ENCODE measurements at regions not wholly inside any gene's neighbourhood (a gene's known extent, or its start where the extent isn't known, plus 50 kb on each side); places are given as distances from the start of the nearest gene placed in this dataset.

DNA sequence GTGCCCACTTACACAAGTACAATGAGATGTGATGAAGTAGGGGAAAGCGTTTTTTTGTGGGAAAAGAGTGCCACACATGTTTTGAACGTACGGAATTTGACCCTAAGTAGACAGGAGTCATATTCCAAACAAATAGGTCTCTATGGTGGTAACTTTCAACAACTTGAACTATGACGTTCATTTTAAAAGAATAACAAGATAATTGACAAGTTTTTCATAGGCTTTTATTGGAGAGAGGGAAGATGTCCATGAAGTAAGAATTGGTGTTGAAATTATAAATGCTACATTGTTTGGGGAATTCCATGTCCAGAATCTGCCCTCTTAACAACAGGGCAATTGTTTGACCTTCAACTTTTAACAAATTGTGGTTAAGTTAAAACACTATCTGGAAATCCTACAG lies 126.5 kb downstream of the GASK1B start:
- TF ChIP-seq, protein P1, sequence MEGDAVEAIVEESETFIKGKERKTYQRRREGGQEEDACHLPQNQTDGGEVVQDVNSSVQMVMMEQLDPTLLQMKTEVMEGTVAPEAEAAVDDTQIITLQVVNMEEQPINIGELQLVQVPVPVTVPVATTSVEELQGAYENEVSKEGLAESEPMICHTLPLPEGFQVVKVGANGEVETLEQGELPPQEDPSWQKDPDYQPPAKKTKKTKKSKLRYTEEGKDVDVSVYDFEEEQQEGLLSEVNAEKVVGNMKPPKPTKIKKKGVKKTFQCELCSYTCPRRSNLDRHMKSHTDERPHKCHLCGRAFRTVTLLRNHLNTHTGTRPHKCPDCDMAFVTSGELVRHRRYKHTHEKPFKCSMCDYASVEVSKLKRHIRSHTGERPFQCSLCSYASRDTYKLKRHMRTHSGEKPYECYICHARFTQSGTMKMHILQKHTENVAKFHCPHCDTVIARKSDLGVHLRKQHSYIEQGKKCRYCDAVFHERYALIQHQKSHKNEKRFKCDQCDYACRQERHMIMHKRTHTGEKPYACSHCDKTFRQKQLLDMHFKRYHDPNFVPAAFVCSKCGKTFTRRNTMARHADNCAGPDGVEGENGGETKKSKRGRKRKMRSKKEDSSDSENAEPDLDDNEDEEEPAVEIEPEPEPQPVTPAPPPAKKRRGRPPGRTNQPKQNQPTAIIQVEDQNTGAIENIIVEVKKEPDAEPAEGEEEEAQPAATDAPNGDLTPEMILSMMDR (IDR thresholded peaks at IDR 0.05), result no peak
- TF ChIP-seq POLR2AphosphoS5 (IDR thresholded peaks at IDR 0.05), result no peak
- no peak for TF ChIP-seq EP300 (IDR thresholded peaks at IDR 0.05)

Data from upper lobe of left lung (tissue), 4 donors.